ENCODE measurements at regions not wholly inside any gene's neighbourhood (a gene's known extent, or its start where the extent isn't known, plus 50 kb on each side); places are given as distances from the start of the nearest gene placed in this dataset.

DNA sequence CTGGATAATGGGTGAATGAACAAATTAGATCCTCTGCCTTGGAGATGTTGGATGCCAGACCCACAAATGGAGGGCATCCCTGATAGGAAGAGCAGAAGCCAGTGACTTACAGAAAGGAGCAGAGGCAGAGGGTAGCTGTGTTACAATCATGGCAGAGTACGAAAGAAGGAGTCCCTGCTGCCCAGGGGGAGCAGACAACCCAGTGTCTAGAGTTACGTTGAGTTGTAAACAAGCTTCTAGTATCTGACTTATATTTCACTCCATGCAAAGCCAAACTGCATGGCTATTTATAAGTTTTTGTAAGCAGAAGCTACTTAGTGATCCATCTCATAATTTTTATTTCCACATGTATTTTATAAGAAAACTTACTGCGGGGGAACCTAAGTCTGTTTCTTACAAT lies 56.2 kb upstream of the A1CF start:
- TF ChIP-seq YY1 (IDR thresholded peaks at IDR 0.05; ENCODE audit: insufficient read depth, insufficient read length) (no peak), ZNF274 (IDR thresholded peaks at IDR 0.05; ENCODE audit: low read depth, low read length) (no peak), SUZ12 (IDR thresholded peaks at IDR 0.05; ENCODE audit: extremely low read depth, insufficient read depth, insufficient read length) (no peak)

Measured in NT2/D1 (cell line).